Dedifferentiated amniotic fluid mesenchymal stem cell (primary cell): ENCODE measurements at regions not wholly inside any gene's neighbourhood (a gene's known extent, or its start where the extent isn't known, plus 50 kb on each side); places are given as distances from the start of the nearest gene placed in this dataset.
A peak's percentile ranks its signal among the peaks of the same experiment; 100 is the strongest.
"Not testable (repeated sequence)": the region's sequence is repeated elsewhere in the genome, so short reads cannot be mapped to it uniquely, and the experiment has no call there.

ENCODE experiments used
- DNase-seq: peaks from one replicate; pipeline ENCODE4 v3.0.0-alpha.2; 2016; ENCODE audit errors: extremely low spot score

GRCh38 chr13:23060959-23061358, 119.8 kb upstream of the SGCG start:
- DNase-seq = no peak

- DNase-seq = no peak
These were observed 113.7 kb upstream of the SGCG start for GRCh38 chr13:23067129-23067528.

- peak; percentile 80 for DNase-seq
These were observed 111.2 kb upstream of the SGCG start for GRCh38 chr13:23069566-23069965.

GRCh38 chr13:23074075-23074828, 106.5 kb upstream of the SGCG start:
- DNase-seq = no peak

GRCh38 chr13:23081220-23081619, 99.6 kb upstream of the SGCG start:
- DNase-seq = no peak

- DNase-seq = no peak
These were observed 98.9 kb upstream of the SGCG start for GRCh38 chr13:23081901-23082300.

GRCh38 chr13:23086968-23087623, 93.7 kb upstream of the SGCG start:
- no peak for DNase-seq

- no peak for DNase-seq
These were observed 92.9 kb upstream of the SGCG start for GRCh38 chr13:23087880-23088279.

- DNase-seq = no peak
These were observed 82.4 kb upstream of the SGCG start for GRCh38 chr13:23098161-23098907.

- no peak for DNase-seq
These were observed 75.7 kb upstream of the SGCG start for GRCh38 chr13:23105051-23105450.

GRCh38 chr13:23107665-23108064, 73.1 kb upstream of the SGCG start:
- no peak for DNase-seq

- DNase-seq = no peak
These were observed 61.6 kb upstream of the SGCG start for GRCh38 chr13:23119131-23119530.

GRCh38 chr13:23127540-23127939, 53.2 kb upstream of the SGCG start:
- not testable (repeated sequence) for DNase-seq

GRCh38 chr13:23129331-23129730, 51.4 kb upstream of the SGCG start:
- DNase-seq = no peak
